ENCODE measurements at regions not wholly inside any gene's neighbourhood (a gene's known extent, or its start where the extent isn't known, plus 50 kb on each side); places are given as distances from the start of the nearest gene placed in this dataset.

- no peak for DNase-seq
Measured at GRCh38 chr2:7961550-7961949, 720.3 kb upstream of the ID2 start.

GRCh38 chr2:7962161-7962560 is 719.7 kb upstream of the ID2 start:
- no peak for DNase-seq

- no peak for DNase-seq
Measured at GRCh38 chr2:7963787-7964186, 718.1 kb upstream of the ID2 start.

- DNase-seq, result no peak
Measured at GRCh38 chr2:7966032-7966431, 715.8 kb upstream of the ID2 start.

- no peak for DNase-seq
Measured at GRCh38 chr2:7967707-7968405, 714.0 kb upstream of the ID2 start.

GRCh38 chr2:7969756-7970515 is 711.9 kb upstream of the ID2 start:
- no peak for DNase-seq

- DNase-seq, result no peak
Measured at GRCh38 chr2:7971248-7971647, 710.6 kb upstream of the ID2 start.

- DNase-seq, result no peak
Measured at GRCh38 chr2:7971841-7972240, 710.0 kb upstream of the ID2 start.

- DNase-seq, result no peak
Measured at GRCh38 chr2:7972670-7973069, 709.2 kb upstream of the ID2 start.

GRCh38 chr2:7973801-7974480 is 707.9 kb upstream of the ID2 start:
- DNase-seq, result no peak

GRCh38 chr2:7974936-7975335 is 706.9 kb upstream of the ID2 start:
- DNase-seq, result no peak

GRCh38 chr2:7976206-7976605 is 705.6 kb upstream of the ID2 start:
- no peak for DNase-seq

GRCh38 chr2:7977981-7978380 is 703.9 kb upstream of the ID2 start:
- DNase-seq, result no peak

GRCh38 chr2:7982054-7982453 is 699.8 kb upstream of the ID2 start:
- DNase-seq, result no peak

GRCh38 chr2:7983451-7983850 is 698.4 kb upstream of the ID2 start:
- no peak for DNase-seq

- DNase-seq, result no peak
Measured at GRCh38 chr2:7983912-7984311, 697.9 kb upstream of the ID2 start.

GRCh38 chr2:7984693-7985353 is 697.0 kb upstream of the ID2 start:
- peak; percentile 67 for DNase-seq

GRCh38 chr2:7986431-7986830 is 695.4 kb upstream of the ID2 start:
- DNase-seq, result no peak

- DNase-seq, result no peak
Measured at GRCh38 chr2:7987992-7988391, 693.9 kb upstream of the ID2 start.

GRCh38 chr2:7988440-7988839 is 693.4 kb upstream of the ID2 start:
- DNase-seq, result no peak

- no peak for DNase-seq
Measured at GRCh38 chr2:7989823-7990222, 692.0 kb upstream of the ID2 start.

- no peak for DNase-seq
Measured at GRCh38 chr2:7992612-7993602, 688.9 kb upstream of the ID2 start.
